HG02759 (cell line): ENCODE measurements at regions not wholly inside any gene's neighbourhood (a gene's known extent, or its start where the extent isn't known, plus 50 kb on each side); places are given as distances from the start of the nearest gene placed in this dataset.
"Not testable (repeated sequence)": the region's sequence is repeated elsewhere in the genome, so short reads cannot be mapped to it uniquely, and the experiment has no call there.

Experiments
- ATAC-seq: cut with Tn5 transposase; IDR thresholded peaks from one replicate; pipeline ENCODE4 v1.9.1; 2021; ENCODE audit warnings: mild to moderate bottlenecking, moderate library complexity; ENCODE audit not compliant: unreplicated experiment

DNA sequence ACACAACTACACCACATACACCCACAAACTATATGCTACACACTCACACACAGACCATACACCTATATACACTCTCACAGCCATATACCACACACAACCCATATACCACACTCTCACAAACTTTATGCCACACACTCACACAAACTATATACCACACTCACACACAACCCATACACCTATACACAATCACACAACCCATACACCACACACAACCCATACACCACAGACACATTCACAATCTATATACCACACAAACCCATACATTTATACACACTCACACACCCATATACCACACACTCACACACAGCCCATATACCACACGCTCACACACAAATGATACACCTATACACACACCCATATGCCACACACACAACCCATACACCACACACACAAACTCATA is 163.3 kb downstream of the TMEM121 start:
- no peak for ATAC-seq

- ATAC-seq = no peak
Measured at GRCh38 chr14:105690671-105691070, 164.3 kb downstream of the TMEM121 start.

GRCh38 chr14:105691321-105692109 is 165.1 kb downstream of the TMEM121 start:
- not testable (repeated sequence) for ATAC-seq

DNA sequence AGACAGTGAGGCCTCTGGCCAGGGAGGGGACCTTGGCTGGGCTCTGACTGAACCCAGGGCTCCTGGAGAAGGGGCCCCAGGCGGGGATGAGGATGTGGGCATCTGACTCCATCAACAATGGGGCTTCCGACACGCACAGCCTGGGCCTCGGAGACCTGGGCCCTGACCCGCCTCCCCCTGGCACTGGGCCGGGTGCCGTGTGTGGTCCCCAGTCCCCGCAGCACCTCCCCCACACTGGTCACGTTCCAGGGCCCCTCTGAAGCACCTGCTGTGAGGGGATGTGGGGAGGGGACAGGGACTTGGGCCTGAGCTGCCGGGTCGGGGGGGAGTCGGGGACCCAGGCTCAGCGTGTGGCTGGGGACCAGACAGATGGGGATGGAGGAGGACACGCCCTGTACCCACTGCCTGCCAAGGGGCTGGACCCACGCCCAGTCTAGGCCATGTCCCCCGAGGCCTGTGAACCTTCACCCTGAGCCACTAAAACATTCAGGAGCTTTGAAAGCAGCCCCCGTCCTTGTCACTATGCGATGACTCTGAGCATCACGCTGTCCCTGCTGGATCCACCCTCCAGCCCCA is 165.8 kb downstream of the TMEM121 start:
- not testable (repeated sequence) for ATAC-seq

DNA sequence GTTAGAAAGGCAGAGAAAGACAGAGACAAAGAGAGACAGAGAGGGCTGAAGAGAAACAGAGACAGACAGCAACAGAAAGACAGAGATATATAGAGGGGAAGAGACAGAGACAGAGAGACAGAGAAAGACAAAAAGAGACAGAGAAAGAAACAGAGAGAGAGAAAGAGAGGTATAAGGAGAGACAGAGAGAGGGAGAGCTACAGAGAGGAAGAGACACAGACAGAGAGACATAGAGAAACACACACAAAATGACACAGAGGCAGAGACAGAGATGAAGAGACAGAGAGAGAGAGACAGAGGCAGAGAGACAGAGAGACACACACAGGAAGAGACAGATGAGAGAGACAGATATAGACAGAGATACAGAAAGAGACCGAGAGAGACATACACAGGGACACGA is 168.6 kb downstream of the TMEM121 start:
- no peak for ATAC-seq

DNA sequence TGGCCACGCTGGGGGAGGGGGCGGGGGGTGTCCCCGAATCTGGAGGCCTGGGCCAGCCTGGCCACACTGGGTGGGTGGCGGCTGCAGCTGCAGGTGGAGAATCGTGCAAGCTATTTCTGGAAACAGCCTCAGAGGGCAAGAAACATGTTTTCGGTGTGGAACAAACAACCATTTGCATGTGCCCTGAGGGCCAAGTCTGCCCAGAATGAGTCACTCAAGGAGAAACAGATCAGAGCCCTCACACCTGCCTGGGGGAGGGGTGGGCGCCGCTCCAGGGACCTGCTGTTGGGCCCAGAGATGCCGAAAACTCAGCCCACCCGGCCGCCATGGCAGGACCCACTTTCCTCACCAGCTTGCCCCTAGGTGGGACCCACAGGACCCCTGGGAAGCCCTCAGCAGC is 170.0 kb downstream of the TMEM121 start:
- peak; percentile 58 for ATAC-seq

GRCh38 chr14:105697414-105697813 is 171.0 kb downstream of the TMEM121 start:
- ATAC-seq = not testable (repeated sequence)

DNA sequence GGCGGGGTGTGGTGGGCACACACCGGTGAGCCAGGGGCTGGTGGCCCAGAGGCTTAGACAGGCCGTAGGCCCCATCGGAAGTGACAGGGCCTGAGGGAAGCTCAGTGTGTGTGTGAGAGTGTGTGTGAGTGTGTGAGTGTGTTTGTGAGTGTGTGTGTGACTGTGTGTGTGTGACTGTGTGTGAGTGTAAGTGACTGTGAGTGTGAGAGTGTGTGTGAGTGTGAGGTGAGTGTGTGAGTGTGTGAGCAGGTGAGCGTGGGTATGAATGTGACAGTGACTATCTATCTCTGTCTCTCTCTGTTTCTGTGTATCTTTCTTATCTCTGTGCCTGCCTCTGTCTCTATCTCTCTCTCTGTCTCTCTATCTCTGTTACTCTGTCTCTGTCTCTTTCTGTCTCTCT is 171.6 kb downstream of the TMEM121 start:
- ATAC-seq = not testable (repeated sequence)

GRCh38 chr14:105698940-105699556 is 172.7 kb downstream of the TMEM121 start:
- ATAC-seq = peak; percentile 20

GRCh38 chr14:105699706-105700105 is 173.3 kb downstream of the TMEM121 start:
- not testable (repeated sequence) for ATAC-seq

GRCh38 chr14:105700146-105700545 is 173.8 kb downstream of the TMEM121 start:
- not testable (repeated sequence) for ATAC-seq

GRCh38 chr14:105700622-105701288 is 174.4 kb downstream of the TMEM121 start:
- ATAC-seq = peak; percentile 36

GRCh38 chr14:105701456-105702274 is 175.3 kb downstream of the TMEM121 start:
- ATAC-seq = no peak

GRCh38 chr14:105702275-105702817 is 176.0 kb downstream of the TMEM121 start:
- no peak for ATAC-seq

DNA sequence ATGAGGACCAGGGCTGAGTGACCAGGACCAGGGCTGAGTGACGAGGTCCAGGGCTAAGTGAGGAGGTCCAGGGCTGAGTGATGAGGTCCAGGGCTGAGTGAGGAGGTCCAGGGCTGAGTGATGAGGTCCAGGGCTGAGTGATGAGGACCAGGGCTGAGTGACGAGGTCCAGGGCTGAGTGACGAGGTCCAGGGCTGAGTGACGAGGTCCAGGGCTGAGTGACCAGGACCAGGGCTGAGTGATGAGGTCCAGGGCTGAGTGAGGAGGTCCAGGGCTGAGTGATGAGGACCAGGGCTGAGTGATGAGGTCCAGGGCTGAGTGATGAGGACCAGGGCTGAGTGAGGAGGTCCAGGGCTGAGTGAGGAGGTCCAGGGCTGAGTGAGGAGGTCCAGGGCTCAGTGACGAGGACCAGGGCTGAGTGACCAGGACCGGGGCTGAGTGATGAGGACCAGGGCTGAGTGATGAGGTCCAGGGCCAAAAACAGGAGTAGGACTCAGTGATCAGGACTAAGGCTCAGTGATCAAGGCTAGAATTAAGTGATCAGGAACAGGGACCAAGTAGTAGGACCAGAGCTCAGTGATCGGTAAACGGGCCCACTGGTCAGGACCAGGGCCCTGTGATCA is 176.8 kb downstream of the TMEM121 start:
- ATAC-seq = not testable (repeated sequence)

DNA sequence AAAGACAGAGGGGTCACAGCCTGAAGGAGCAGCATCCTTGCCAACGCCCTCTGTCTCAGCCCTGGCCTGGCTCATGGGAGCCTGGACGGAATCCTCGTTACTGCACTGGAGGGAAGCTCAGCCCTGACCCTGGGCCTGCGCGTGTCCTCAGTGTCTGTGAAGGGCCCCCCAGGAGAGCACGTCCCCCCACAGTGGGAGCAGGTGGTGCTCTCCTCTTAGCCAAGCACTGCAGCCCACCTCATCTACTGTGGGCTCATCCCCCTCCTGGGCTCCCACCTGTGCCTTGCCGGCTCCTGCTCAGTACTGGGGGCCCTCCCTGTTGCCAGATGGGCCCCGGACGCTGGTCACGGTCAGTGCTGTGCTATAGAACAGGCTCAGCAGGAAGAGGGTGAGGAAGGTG is 177.7 kb downstream of the TMEM121 start:
- not testable (repeated sequence) for ATAC-seq

DNA sequence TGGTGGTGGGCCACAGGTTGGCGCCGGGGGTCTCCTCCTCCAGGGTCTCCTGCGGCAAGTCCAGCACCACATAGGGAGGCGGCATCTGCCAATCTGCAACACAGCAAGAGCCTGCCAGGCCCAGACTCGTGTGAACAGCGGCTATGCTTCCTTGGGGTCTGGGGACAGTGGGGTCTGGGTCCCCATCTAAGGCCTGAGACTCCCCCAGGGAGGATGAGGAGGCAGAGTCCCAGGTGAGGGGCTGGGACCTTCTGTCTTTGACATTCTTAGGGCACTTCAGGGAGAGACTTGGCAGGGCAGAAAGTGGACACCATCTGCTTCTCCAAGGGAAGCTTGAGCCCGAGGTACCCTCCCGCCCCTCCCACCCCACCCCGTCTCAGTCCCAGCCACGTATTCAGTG is 178.1 kb downstream of the TMEM121 start:
- ATAC-seq = not testable (repeated sequence)

DNA sequence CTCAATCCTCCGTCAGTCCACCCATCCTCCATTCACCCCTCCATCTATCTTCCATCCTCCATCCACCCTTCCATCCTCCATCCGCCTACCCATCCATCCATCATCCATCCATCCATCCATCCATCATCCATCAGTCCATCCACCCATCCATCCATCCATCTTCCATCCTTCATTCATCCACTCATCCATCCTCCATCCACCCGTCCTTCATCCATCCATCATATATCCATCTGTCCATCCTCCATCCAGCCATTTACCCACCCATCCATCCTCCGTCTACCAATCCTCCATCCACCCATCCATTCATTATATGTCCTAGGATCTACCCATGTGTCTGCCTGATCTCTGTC is 179.1 kb downstream of the TMEM121 start:
- not testable (repeated sequence) for ATAC-seq

- ATAC-seq = peak; percentile 57
Measured at GRCh38 chr14:105705862-105706700, 179.7 kb downstream of the TMEM121 start.
